ENCODE measurements at regions not wholly inside any gene's neighbourhood (a gene's known extent, or its start where the extent isn't known, plus 50 kb on each side); places are given as distances from the start of the nearest gene placed in this dataset.
"Not testable (repeated sequence)": the region's sequence is repeated elsewhere in the genome, so short reads cannot be mapped to it uniquely, and the experiment has no call there.

DNA sequence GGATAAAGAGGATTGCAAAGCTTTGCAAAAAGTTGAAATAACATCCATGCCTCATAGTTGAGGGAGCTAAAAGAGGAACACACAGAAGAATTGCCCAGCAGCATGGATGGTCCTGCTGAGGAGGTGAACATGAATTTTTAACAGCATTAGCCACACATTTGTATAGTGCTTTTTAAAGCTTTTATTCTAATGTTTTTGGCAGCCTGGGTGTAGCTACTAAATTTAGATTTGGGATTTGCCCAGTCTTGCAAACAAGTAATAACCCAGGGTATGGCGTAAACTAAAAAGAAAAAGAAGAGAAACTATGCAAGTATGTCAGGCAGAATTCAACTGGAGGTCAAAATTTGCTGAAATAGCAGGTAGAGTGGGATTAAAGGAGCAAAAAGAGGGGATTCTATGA lies 75.1 kb upstream of the PTPRK start:
- 92% methylated on average over 1 of the region's 1 CpG for WGBS (ENCODE audit: insufficient coverage)

GRCh38 chr6:128586095-128586494 lies 65.7 kb upstream of the PTPRK start:
- Histone ChIP-seq H3K9me3 (ENCODE audit: control insufficient read depth, insufficient read depth, low read length) (no peaks in the 10 kb centered on the region), H3K36me3 (ENCODE audit: control insufficient read depth, insufficient read depth, low read length) (no peaks in the 10 kb centered on the region), H3K27me3 (ENCODE audit: control insufficient read depth, insufficient read depth, low read length) (no peaks in the 10 kb centered on the region), H3K27ac (ENCODE audit: low read depth, low read length) (no peak overlapping the region), H3K4me1 (ENCODE audit: control insufficient read depth, insufficient read depth, low read length) (no peaks in the 10 kb centered on the region), H3K4me3 (ENCODE audit: low read depth, low read length) (no peak overlapping the region)
- WGBS (ENCODE audit: insufficient coverage) = 100% methylated on average over 1 of the region's 1 CpG
- no peak for DNase-seq (ENCODE audit: low read depth in 4 of 6, low spot score in 6 of 6)

More for the DNA sequence above, 75.1 kb upstream of the PTPRK start:
- Histone ChIP-seq H3K27me3 (ENCODE audit: control insufficient read depth, insufficient read depth, low read length) (no peaks in the 10 kb centered on the region), H3K9me3 (ENCODE audit: control insufficient read depth, insufficient read depth, low read length) (no peaks in the 10 kb centered on the region), H3K4me1 (ENCODE audit: control insufficient read depth, insufficient read depth, low read length) (no peaks in the 10 kb centered on the region), H3K27ac (ENCODE audit: low read depth, low read length) (no peak overlapping the region), H3K4me3 (ENCODE audit: low read depth, low read length) (no peak overlapping the region), H3K36me3 (ENCODE audit: control insufficient read depth, insufficient read depth, low read length) (no peaks in the 10 kb centered on the region)
- no peak for DNase-seq (ENCODE audit: low read depth in 4 of 6, low spot score in 6 of 6)

GRCh38 chr6:128580224-128581110 lies 60.1 kb upstream of the PTPRK start:
- 97% methylated on average over 36 of the region's 41 CpGs for WGBS (ENCODE audit: insufficient coverage)

DNA sequence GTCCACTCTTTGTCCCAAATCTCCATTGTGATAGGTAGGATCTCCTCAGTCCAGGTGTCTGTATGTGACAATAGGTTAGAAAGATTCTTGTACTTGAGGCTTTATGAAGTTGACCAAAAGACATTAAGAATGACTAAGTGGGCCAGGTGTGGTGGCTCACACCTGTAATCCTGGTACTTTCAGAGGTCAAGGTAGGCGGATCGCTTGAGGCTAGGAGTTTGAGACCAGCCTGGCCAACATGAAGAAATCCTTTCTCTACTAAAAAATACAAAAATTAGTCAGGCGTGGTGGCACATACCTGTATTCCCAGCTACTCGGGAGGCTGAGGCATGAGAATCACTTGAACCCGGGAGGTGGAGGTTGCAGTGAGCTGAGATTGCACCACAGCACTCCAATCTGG lies 54.9 kb upstream of the PTPRK start:
- H3K36me3 ChIP-seq (ENCODE audit: control insufficient read depth, insufficient read depth, low read length); H3K9me3 ChIP-seq (ENCODE audit: control insufficient read depth, insufficient read depth, low read length); H3K4me1 ChIP-seq (ENCODE audit: control insufficient read depth, insufficient read depth, low read length); DNase-seq (ENCODE audit: low read depth in 4 of 6, low spot score in 6 of 6); H3K4me3 ChIP-seq (ENCODE audit: low read depth, low read length); H3K27me3 ChIP-seq (ENCODE audit: control insufficient read depth, insufficient read depth, low read length); H3K27ac ChIP-seq (ENCODE audit: low read depth, low read length): not testable (repeated sequence)
- WGBS (ENCODE audit: insufficient coverage) = 95% methylated on average over 3 of the region's 5 CpGs

More at GRCh38 chr6:128580224-128581110, 60.1 kb upstream of the PTPRK start:
- no peak for DNase-seq (ENCODE audit: low read depth in 4 of 6, low spot score in 6 of 6)
- Histone ChIP-seq H3K4me1 (ENCODE audit: control insufficient read depth, insufficient read depth, low read length) (no peaks in the 10 kb centered on the region), H3K36me3 (ENCODE audit: control insufficient read depth, insufficient read depth, low read length) (no peaks in the 10 kb centered on the region), H3K4me3 (ENCODE audit: low read depth, low read length) (no peak overlapping the region), H3K9me3 (ENCODE audit: control insufficient read depth, insufficient read depth, low read length) (no peaks in the 10 kb centered on the region), H3K27me3 (ENCODE audit: control insufficient read depth, insufficient read depth, low read length) (no peaks in the 10 kb centered on the region), H3K27ac (ENCODE audit: low read depth, low read length) (no peak overlapping the region)

DNA sequence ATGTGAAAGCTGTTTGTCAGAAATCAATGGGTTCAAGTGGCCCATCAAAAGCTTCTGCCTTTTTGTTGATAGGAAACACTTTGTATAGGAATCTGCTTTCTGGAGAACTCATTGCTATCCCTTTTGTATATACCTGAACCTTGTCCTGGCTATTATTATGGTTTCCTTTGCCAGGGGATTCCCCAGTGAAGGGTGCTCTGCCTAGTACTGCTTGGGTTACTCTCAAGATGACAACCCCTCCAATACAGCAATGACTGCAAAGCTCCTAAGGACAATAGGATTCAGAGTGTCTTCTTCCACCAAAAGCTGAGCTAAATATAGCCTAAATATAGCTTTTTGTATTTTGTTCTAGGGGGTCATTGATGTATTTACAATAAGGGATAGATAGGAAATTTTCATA lies 54.0 kb upstream of the PTPRK start:
- H3K36me3 ChIP-seq (ENCODE audit: control insufficient read depth, insufficient read depth, low read length) = no peaks in the 10 kb centered on the region
- no peak for DNase-seq (ENCODE audit: low read depth in 4 of 6, low spot score in 6 of 6)
- no peaks in the 10 kb centered on the region for H3K4me1 ChIP-seq (ENCODE audit: control insufficient read depth, insufficient read depth, low read length)
- H3K4me3 ChIP-seq (ENCODE audit: low read depth, low read length) = no peak overlapping the region
- H3K27ac ChIP-seq (ENCODE audit: low read depth, low read length) = no peak overlapping the region
- H3K9me3 ChIP-seq (ENCODE audit: control insufficient read depth, insufficient read depth, low read length) = no peaks in the 10 kb centered on the region
- H3K27me3 ChIP-seq (ENCODE audit: control insufficient read depth, insufficient read depth, low read length) = no peaks in the 10 kb centered on the region

DNA sequence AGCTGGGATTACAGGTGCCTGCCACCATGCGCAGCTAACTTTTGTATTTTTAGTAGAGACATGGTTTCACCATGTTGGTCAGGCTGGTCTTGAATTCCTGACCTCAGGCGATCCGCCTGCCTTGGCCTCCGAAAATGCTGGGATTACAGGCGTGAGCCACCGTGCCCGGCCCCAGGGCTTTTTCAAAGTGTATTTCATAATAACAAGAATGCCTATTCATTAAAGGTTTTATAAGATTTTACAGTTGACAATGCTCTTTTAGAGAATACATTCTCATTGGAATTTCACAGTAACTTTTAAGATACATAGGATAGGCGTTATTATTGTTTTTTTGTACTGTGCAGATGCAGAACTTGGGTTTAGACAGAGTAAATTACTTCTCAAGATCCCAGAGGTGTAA lies 52.6 kb upstream of the PTPRK start:
- Histone ChIP-seq H3K36me3 (ENCODE audit: control insufficient read depth, insufficient read depth, low read length) (no peaks in the 10 kb centered on the region), H3K9me3 (ENCODE audit: control insufficient read depth, insufficient read depth, low read length) (no peaks in the 10 kb centered on the region), H3K27ac (ENCODE audit: low read depth, low read length) (no peak overlapping the region), H3K27me3 (ENCODE audit: control insufficient read depth, insufficient read depth, low read length) (no peaks in the 10 kb centered on the region), H3K4me3 (ENCODE audit: low read depth, low read length) (no peak overlapping the region), H3K4me1 (ENCODE audit: control insufficient read depth, insufficient read depth, low read length) (no peaks in the 10 kb centered on the region)
- WGBS (ENCODE audit: insufficient coverage) = 100% methylated on average over 1 of the region's 8 CpGs
- no peak for DNase-seq (ENCODE audit: low read depth in 4 of 6, low spot score in 6 of 6)

DNA sequence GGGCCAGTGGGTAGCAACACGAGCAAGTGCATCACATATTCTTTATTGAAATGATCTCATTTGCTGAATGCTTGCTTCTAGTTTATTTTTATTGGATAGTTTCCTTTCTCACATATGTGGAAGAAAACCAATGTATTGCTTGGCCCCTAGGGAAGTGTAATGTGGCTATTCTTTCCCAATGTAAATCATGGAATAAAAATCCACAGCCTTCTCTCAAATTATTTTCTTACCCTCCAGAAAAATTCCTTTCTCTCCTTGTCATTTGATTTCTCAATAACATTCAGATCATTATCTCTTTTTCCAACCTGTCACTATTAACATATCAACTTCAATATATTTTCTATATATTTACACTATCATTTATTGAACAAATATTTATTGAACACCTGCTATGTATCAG lies 51.9 kb upstream of the PTPRK start:
- Histone ChIP-seq H3K4me1 (ENCODE audit: control insufficient read depth, insufficient read depth, low read length) (no peaks in the 10 kb centered on the region), H3K9me3 (ENCODE audit: control insufficient read depth, insufficient read depth, low read length) (no peaks in the 10 kb centered on the region), H3K27ac (ENCODE audit: low read depth, low read length) (no peak overlapping the region), H3K27me3 (ENCODE audit: control insufficient read depth, insufficient read depth, low read length) (no peaks in the 10 kb centered on the region), H3K4me3 (ENCODE audit: low read depth, low read length) (no peak overlapping the region), H3K36me3 (ENCODE audit: control insufficient read depth, insufficient read depth, low read length) (no peaks in the 10 kb centered on the region)
- no peak for DNase-seq (ENCODE audit: low read depth in 4 of 6, low spot score in 6 of 6)
- no CpG with 5 or more reads among the region's 1 CpG for WGBS (ENCODE audit: insufficient coverage)

DNA sequence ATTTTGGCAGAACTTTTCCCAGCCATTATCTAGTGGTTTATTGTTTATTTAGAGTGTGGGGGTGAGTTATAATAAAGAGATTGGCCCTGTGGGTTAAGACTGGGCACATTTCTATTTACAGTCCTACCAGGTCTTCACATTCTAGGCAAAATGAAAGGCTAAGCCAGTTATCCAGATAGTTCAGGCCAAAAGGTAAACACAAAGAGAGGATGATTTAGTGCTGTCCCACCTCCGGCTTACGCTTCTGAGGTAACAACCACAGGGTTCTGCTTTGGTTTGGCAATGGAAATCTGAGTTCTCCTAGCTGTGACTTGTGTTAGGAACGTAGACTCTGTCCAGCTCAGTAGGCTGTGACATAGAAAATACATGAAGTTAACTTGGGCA lies 50.3 kb upstream of the PTPRK start:
- Histone ChIP-seq H3K9me3 (ENCODE audit: control insufficient read depth, insufficient read depth, low read length) (no peaks in the 10 kb centered on the region), H3K4me3 (ENCODE audit: low read depth, low read length) (no peak overlapping the region), H3K36me3 (ENCODE audit: control insufficient read depth, insufficient read depth, low read length) (no peaks in the 10 kb centered on the region), H3K27me3 (ENCODE audit: control insufficient read depth, insufficient read depth, low read length) (no peaks in the 10 kb centered on the region), H3K4me1 (ENCODE audit: control insufficient read depth, insufficient read depth, low read length) (no peaks in the 10 kb centered on the region), H3K27ac (ENCODE audit: low read depth, low read length) (no peak overlapping the region)
- DNase-seq (ENCODE audit: low read depth in 4 of 6, low spot score in 6 of 6) = no peak
- WGBS (ENCODE audit: insufficient coverage) = 73% methylated on average over 3 of the region's 3 CpGs

DNA sequence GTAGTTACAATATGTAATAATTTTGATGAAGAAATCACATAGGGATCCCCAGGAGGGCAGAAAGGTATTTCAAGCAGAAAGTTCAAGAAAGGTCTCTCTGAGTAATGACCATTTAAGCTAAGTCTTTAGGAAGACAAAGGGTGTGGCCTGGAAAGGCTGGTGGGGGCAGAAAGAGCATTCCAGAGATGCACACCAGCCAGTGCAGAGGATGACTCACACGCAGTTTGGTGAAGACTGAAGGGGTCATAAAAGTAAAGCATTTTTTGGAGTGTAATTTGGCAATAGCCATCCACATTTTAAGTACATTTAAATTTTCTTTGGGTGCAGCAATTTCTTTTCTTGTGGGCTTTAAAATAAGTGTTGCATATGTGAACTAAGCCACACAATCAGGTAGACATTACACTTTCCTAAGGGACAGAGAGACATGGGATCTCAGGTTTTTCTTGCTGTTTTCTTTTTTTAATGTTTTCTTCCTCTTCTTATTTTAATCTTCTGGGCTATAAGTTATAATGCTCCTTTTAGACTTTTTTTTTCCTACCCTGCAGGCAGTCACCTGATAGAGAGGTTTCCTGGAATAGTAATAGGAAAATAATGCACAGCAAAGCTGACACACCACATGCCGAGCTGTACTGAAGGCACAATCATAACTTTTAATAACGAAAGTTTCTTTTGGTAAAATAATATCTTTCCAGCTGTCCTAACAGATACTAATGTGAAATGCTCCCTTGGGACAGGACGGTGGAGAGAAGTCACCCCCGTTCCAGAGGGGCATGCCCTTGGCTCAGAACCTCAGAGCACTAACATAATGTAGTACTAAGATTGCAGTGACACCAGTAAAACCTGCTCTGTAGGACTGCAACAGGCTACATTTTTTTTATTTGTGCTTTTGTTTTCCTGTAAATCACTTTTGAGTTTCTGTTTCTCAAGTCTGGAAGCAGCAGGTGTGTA lies 49.6 kb upstream of the PTPRK start:
- DNase-seq (ENCODE audit: low read depth in 4 of 6, low spot score in 6 of 6) = no peak
- H3K4me3 ChIP-seq (ENCODE audit: low read depth, low read length) = no peak overlapping the region
- H3K27me3 ChIP-seq (ENCODE audit: control insufficient read depth, insufficient read depth, low read length) = no peaks in the 10 kb centered on the region
- H3K9me3 ChIP-seq (ENCODE audit: control insufficient read depth, insufficient read depth, low read length) = no peaks in the 10 kb centered on the region
- H3K36me3 ChIP-seq (ENCODE audit: control insufficient read depth, insufficient read depth, low read length) = no peaks in the 10 kb centered on the region
- H3K27ac ChIP-seq (ENCODE audit: low read depth, low read length) = no peak overlapping the region
- H3K4me1 ChIP-seq (ENCODE audit: control insufficient read depth, insufficient read depth, low read length) = no peaks in the 10 kb centered on the region
- WGBS (ENCODE audit: insufficient coverage) = no CpG with 5 or more reads among the region's 5 CpGs

Data from spinal cord (tissue), 9 donors.